Natural killer cell (primary cell): ENCODE measurements at regions not wholly inside any gene's neighbourhood (a gene's known extent, or its start where the extent isn't known, plus 50 kb on each side); places are given as distances from the start of the nearest gene placed in this dataset.

Experiments
- ATAC-seq, 3 donors: fragments of 150-1000 bp in 2 of 3; fragments of 200-7000 bp in 1 of 3; cut with Tn5 transposase; 1 replicate in 1 of 3; 2 replicates in 2 of 3; pipeline ENCODE4 v1.10.0; 2021; ENCODE audit warnings: mild to moderate bottlenecking in 2 of 3, moderate library complexity in 2 of 3
- DNase-seq, 2 donors: peaks; one replicate each; pipeline versions ENCODE4 v3.0.0 to v3.0.0-alpha.2; 2013 to 2021; ENCODE audit warnings: mixed read lengths in 1 of 2
- H3K27ac ChIP-seq: one replicate; pipeline ENCODE4 v1.5.1; 2013; ENCODE audit warnings: mild to moderate bottlenecking, low read length
- H3K27me3 ChIP-seq: one replicate; pipeline ENCODE4 v1.6.1; 2013; ENCODE audit warnings: low read length; ENCODE audit not compliant: control insufficient read depth, insufficient read depth
- H3K36me3 ChIP-seq: one replicate; pipeline ENCODE4 v1.6.1; 2013; ENCODE audit warnings: low read length; ENCODE audit not compliant: control insufficient read depth, insufficient read depth
- H3K4me1 ChIP-seq: one replicate; pipeline ENCODE4 v1.6.1; 2013; ENCODE audit warnings: low read length; ENCODE audit not compliant: control insufficient read depth, insufficient read depth
- H3K4me3 ChIP-seq: one replicate; pipeline ENCODE4 v1.5.1; 2013; ENCODE audit warnings: low read length
- H3K9me3 ChIP-seq: one replicate; pipeline ENCODE4 v1.6.1; 2013; ENCODE audit warnings: low read length; ENCODE audit not compliant: control insufficient read depth, insufficient read depth
- H3K27ac Mint-ChIP-seq, 2 donors: one replicate each; pipeline ENCODE4 v1.8.0; 2022; ENCODE audit warnings: mild to moderate bottlenecking in 2 of 2, mixed read lengths in 2 of 2, moderate library complexity in 1 of 2
- H3K27me3 Mint-ChIP-seq, 2 donors: one replicate each; pipeline ENCODE4 v1.8.0; 2022; ENCODE audit warnings: low read depth in 2 of 2, mixed read lengths in 2 of 2
- H3K36me3 Mint-ChIP-seq: one replicate; pipeline ENCODE4 v1.8.0; 2022; ENCODE audit warnings: mixed read lengths
- H3K4me1 Mint-ChIP-seq, 2 donors: one replicate each; pipeline ENCODE4 v1.8.0; 2022; ENCODE audit warnings: mixed read lengths in 2 of 2
- H3K4me3 Mint-ChIP-seq: one replicate; pipeline ENCODE4 v1.8.0; 2022; ENCODE audit warnings: mild to moderate bottlenecking, moderate library complexity, mixed read lengths
- H3K9me3 Mint-ChIP-seq, 2 donors: one replicate each; pipeline ENCODE4 v1.8.0; 2022; ENCODE audit warnings: mixed read lengths in 2 of 2
- WGBS: methylation state at CpG from one replicate; pipeline ENCODE4 v1.1.7; 2013; ENCODE audit warnings: missing lambda C conversion rate; ENCODE audit not compliant: insufficient coverage; 5-methylcytosine and 5-hydroxymethylcytosine counted together
- intact Hi-C: fragments of 100-400 bp; cut with micrococcal nuclease; formaldehyde crosslinking; loops from one replicate; pipeline ENCODE4 v1.14.2; 2022
- TF ChIP-seq, protein P1 (sequence below): fragments of 200-600 bp; IDR thresholded peaks from one replicate; pipeline ENCODE4 v1.8.0; 2022; ENCODE audit warnings: antibody characterized with exemption

DNA sequence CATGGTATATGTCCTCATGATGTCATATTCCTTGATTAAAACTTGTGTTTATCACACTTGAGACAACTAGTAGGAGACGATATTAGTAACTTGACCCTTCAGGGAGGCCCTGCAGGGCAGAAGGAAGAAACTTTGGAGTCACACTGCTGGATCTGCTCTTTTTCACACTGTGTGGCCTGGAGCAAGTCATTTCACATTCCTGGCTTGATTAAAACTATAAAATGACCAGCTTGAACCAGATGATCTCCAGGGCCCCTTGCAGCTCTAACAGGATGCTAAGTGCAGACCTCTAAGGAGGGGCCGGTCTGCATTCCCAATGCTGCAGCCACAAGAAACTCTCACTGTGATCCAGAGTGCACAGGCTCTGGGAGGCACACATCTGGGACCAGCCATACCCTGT, 146.4 kb upstream of the ZNF366 start:
- Mint-ChIP-seq H3K36me3 (no peaks in the 10 kb centered on the region), H3K4me3 (no peak overlapping the region), H3K9me3 (no peaks in the 10 kb centered on the region), H3K4me1 (no peaks in the 10 kb centered on the region), H3K27me3 (peaks cover 2 to 14% of the 10 kb centered on the region in 2 donors), H3K27ac (no peak overlapping the region)
- Histone ChIP-seq H3K27me3 (no peaks in the 10 kb centered on the region), H3K4me3 (no peak overlapping the region), H3K4me1 (no peaks in the 10 kb centered on the region), H3K27ac (no peak overlapping the region), H3K9me3 (no peaks in the 10 kb centered on the region), H3K36me3 (no peaks in the 10 kb centered on the region)
- TF ChIP-seq, protein P1, sequence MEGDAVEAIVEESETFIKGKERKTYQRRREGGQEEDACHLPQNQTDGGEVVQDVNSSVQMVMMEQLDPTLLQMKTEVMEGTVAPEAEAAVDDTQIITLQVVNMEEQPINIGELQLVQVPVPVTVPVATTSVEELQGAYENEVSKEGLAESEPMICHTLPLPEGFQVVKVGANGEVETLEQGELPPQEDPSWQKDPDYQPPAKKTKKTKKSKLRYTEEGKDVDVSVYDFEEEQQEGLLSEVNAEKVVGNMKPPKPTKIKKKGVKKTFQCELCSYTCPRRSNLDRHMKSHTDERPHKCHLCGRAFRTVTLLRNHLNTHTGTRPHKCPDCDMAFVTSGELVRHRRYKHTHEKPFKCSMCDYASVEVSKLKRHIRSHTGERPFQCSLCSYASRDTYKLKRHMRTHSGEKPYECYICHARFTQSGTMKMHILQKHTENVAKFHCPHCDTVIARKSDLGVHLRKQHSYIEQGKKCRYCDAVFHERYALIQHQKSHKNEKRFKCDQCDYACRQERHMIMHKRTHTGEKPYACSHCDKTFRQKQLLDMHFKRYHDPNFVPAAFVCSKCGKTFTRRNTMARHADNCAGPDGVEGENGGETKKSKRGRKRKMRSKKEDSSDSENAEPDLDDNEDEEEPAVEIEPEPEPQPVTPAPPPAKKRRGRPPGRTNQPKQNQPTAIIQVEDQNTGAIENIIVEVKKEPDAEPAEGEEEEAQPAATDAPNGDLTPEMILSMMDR: no peak
- DNase-seq: no peak
- no peak for ATAC-seq
- intact Hi-C loops: no loop called here
- 89% methylated on average over 2 of the region's 2 CpGs for WGBS

DNA sequence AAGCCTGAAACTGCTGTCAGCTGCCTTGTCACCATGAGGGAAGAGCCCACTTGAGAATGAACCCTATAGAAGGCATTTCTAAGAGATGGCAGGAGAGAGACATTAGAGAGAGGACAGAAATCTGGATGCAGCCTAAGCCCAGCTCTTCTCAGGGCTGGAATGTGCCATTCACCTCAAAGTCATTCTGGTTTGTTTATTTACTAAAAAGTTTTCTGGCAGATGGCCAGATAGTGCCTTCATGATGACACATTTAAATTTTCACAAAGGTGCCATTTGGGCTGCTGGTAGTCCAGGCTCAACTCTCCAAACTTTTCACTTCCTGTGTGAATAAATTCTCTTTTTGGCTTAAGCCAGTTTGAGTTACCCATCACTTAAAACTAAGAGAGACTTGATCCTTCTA, 144.6 kb upstream of the ZNF366 start:
- Mint-ChIP-seq H3K4me1 (no peaks in the 10 kb centered on the region), H3K27me3 (peaks cover 8 to 14% of the 10 kb centered on the region in 2 donors), H3K36me3 (no peaks in the 10 kb centered on the region), H3K27ac (no peak overlapping the region), H3K9me3 (no peaks in the 10 kb centered on the region), H3K4me3 (no peak overlapping the region)
- DNase-seq (no peak), ATAC-seq (no peak)
- H3K9me3 ChIP-seq: no peaks in the 10 kb centered on the region
- no peaks in the 10 kb centered on the region for H3K27me3 ChIP-seq
- TF ChIP-seq, protein P1: no peak
- H3K27ac ChIP-seq: no peak overlapping the region
- H3K4me3 ChIP-seq: no peak overlapping the region
- intact Hi-C loops: no loop called here
- H3K4me1 ChIP-seq: no peaks in the 10 kb centered on the region
- H3K36me3 ChIP-seq: no peaks in the 10 kb centered on the region

DNA sequence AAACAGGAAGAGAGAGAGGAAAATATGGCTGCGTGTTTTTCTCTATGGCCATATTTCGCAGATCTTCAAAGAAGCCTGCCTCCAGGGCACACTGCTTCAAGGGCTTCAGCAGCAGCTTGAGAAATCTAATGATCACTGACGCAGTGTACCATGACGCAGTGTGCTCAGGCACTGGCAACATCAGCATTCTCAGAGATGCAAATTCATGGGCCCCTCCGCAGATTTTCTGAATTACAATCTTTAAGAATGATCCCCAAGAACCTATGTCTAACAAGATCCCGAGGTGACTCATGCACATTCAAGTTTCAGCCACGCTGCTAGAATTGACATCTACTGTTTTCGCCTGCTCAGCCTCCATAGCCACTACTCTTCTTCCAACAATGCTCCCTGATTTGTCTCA, 143.9 kb upstream of the ZNF366 start:
- H3K27me3 ChIP-seq: no peaks in the 10 kb centered on the region
- WGBS: 84% methylated on average over 8 of the region's 8 CpGs
- H3K4me3 Mint-ChIP-seq: no peak overlapping the region
- no peak for ATAC-seq
- no peak for DNase-seq
- H3K9me3 Mint-ChIP-seq: no peaks in the 10 kb centered on the region
- intact Hi-C loops: no loop called here
- H3K27me3 Mint-ChIP-seq: peaks cover 8 to 14% of the 10 kb centered on the region in 2 donors
- TF ChIP-seq, protein P1: no peak
- no peaks in the 10 kb centered on the region for H3K4me1 Mint-ChIP-seq
- H3K27ac ChIP-seq: no peak overlapping the region
- H3K9me3 ChIP-seq: no peaks in the 10 kb centered on the region
- H3K4me1 ChIP-seq: no peaks in the 10 kb centered on the region
- no peak overlapping the region for H3K4me3 ChIP-seq
- H3K27ac Mint-ChIP-seq: no peak overlapping the region
- no peaks in the 10 kb centered on the region for H3K36me3 ChIP-seq
- H3K36me3 Mint-ChIP-seq: no peaks in the 10 kb centered on the region

DNA sequence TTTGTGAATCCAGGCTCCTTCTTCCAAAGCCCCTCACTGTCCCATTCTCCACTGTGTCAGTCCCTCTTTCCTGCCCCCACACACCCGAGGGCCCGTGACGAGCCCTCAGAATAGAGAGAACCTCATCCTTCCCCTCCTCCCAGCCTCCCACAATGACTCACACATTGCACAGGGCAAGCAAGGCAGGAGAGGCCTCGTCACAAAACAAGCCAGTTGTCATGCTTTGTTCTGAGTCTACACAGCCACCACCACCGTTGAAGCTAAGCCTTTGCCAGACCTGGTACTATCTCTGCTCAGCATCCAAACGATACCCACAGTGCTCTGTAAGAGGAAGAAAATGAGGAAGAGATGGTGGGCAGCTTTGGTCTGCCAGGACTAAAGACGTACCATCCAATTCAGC, 142.2 kb upstream of the ZNF366 start:
- Mint-ChIP-seq H3K36me3 (no peaks in the 10 kb centered on the region), H3K27me3 (peaks cover 8 to 14% of the 10 kb centered on the region in 2 donors), H3K27ac (no peak overlapping the region), H3K4me1 (no peaks in the 10 kb centered on the region), H3K9me3 (no peaks in the 10 kb centered on the region), H3K4me3 (no peak overlapping the region)
- intact Hi-C loops: no loop called here
- H3K4me3 ChIP-seq: no peak overlapping the region
- ATAC-seq (no peak), DNase-seq (no peak)
- no peaks in the 10 kb centered on the region for H3K9me3 ChIP-seq
- H3K36me3 ChIP-seq: no peaks in the 10 kb centered on the region
- no peaks in the 10 kb centered on the region for H3K27me3 ChIP-seq
- TF ChIP-seq, protein P1: no peak
- WGBS: 73% methylated on average over 6 of the region's 7 CpGs
- no peak overlapping the region for H3K27ac ChIP-seq
- no peaks in the 10 kb centered on the region for H3K4me1 ChIP-seq
